HUES64 (cell line): ENCODE measurements at regions not wholly inside any gene's neighbourhood (a gene's known extent, or its start where the extent isn't known, plus 50 kb on each side); places are given as distances from the start of the nearest gene placed in this dataset.

Experiments
- H3K27ac ChIP-seq: 2 replicates; pipeline ENCODE4 v1.7.0; 2013; ENCODE audit warnings: low read depth, low read length, inconsistent platforms
- H3K27me3 ChIP-seq: 2 replicates; pipeline ENCODE4 v1.6.1; 2013; ENCODE audit warnings: mild to moderate bottlenecking, low read length; ENCODE audit not compliant: insufficient read depth
- H3K36me3 ChIP-seq: 2 replicates; pipeline ENCODE4 v1.6.1; 2013; ENCODE audit warnings: mild to moderate bottlenecking, low read length; ENCODE audit not compliant: insufficient read depth
- H3K4me1 ChIP-seq: 2 replicates; pipeline ENCODE4 v1.6.1; 2013; ENCODE audit warnings: mild to moderate bottlenecking, low read length, moderate library complexity; ENCODE audit not compliant: insufficient read depth
- H3K4me3 ChIP-seq: 2 replicates; pipeline ENCODE4 v1.5.1; 2013; ENCODE audit warnings: mild to moderate bottlenecking, low read length, moderate library complexity
- H3K9ac ChIP-seq: 2 replicates; pipeline ENCODE4 v1.6.1; 2013; ENCODE audit warnings: mild to moderate bottlenecking, low read depth, low read length
- H3K9me3 ChIP-seq: 2 replicates; pipeline ENCODE4 v1.6.1; 2013; ENCODE audit warnings: low read depth, low read length; ENCODE audit not compliant: insufficient read depth
- WGBS: fragments of 150-250, 120-280 bp; methylation state at CpG from one replicate; pipeline ENCODE4 v1.1.7; 2013; ENCODE audit warnings: missing lambda C conversion rate; 5-methylcytosine and 5-hydroxymethylcytosine counted together

DNA sequence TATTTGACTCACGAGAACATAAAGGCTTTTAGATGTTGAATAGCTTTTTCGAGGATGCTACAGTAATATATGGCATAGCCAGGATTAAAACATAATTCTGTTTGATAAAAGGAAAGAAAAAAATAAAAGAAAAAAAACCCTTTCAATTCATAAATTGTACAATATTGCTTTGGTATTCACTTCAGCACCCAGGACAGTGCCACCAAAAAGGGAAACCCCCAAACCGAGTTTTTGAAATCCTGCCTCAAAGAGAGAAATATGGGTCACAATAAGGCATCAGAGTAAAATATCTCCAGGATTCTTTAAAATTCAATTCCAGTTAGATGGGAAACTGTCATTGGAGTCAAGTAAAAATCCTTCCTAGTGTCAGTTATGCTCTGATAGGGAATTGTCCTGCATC lies 551.2 kb upstream of the SEL1L start:
- peaks cover 36% of the 10 kb centered on the region for H3K4me1 ChIP-seq
- no peak overlapping the region for H3K9ac ChIP-seq
- H3K4me3 ChIP-seq = no peak overlapping the region
- no peaks in the 10 kb centered on the region for H3K9me3 ChIP-seq
- no peak overlapping the region for H3K27ac ChIP-seq
- WGBS = 92% methylated on average over 3 of the region's 3 CpGs
- no peaks in the 10 kb centered on the region for H3K36me3 ChIP-seq
- H3K27me3 ChIP-seq = no peaks in the 10 kb centered on the region

DNA sequence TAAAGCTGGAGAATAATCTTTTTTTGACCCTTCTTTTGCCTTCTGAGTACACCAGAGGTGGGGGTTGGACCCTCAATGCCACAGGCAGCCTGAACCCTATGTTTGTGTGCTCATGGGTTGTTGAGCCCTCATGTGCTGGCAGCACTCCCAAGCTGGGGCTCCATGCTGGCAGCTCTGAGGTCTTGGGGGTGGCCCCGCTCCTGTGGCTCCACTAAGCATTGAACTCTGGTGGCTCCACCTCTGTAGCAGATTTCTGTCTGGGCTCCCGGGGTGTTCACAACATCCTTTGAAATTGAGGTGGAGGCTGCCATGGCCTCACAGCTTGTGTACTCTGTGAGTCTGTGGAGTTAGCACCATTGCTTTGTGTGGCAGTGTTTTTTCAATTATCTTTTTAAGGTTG lies 557.4 kb upstream of the SEL1L start:
- no peak overlapping the region for H3K27ac ChIP-seq
- WGBS = 94% methylated on average over 2 of the region's 2 CpGs
- H3K9me3 ChIP-seq = no peaks in the 10 kb centered on the region
- peaks cover 6% of the 10 kb centered on the region for H3K4me1 ChIP-seq
- no peak overlapping the region for H3K4me3 ChIP-seq
- no peak overlapping the region for H3K9ac ChIP-seq
- H3K27me3 ChIP-seq = no peaks in the 10 kb centered on the region
- H3K36me3 ChIP-seq = no peaks in the 10 kb centered on the region

DNA sequence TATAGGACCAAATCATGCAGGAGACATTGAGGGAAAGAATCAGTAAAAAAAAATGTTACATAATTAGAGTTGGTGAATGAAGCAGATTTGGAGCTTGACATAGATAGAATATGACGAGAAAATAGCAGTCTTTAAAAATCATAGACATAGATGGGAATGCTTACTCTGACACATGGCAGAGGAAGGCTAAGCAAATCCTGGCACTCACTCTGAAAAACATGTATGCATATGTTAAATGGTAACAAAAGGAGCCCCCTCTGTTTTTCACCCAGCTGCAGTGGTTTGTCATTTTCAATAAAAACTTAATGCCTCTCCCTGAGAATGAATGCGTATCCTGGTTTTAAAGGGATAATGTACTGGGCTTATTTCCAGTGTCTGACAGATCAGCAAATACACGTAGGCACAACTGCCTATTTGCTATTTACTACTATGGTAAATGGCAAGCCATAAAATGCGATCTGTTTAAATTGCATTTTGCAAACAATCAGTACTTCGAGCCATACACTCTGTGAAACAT lies 561.2 kb upstream of the SEL1L start:
- Histone ChIP-seq H3K9me3 (no peaks in the 10 kb centered on the region), H3K4me1 (peaks cover 6% of the 10 kb centered on the region), H3K9ac (no peak overlapping the region), H3K4me3 (no peak overlapping the region), H3K36me3 (no peaks in the 10 kb centered on the region), H3K27ac (no peak overlapping the region), H3K27me3 (no peaks in the 10 kb centered on the region)
- 98% methylated on average over 5 of the region's 5 CpGs for WGBS

- H3K9me3 ChIP-seq = no peaks in the 10 kb centered on the region
- no peaks in the 10 kb centered on the region for H3K36me3 ChIP-seq
- no peak overlapping the region for H3K27ac ChIP-seq
- H3K9ac ChIP-seq = no peak overlapping the region
- 100% methylated on average over 1 of the region's 1 CpG for WGBS
- H3K27me3 ChIP-seq = no peaks in the 10 kb centered on the region
- no peak overlapping the region for H3K4me3 ChIP-seq
- no peaks in the 10 kb centered on the region for H3K4me1 ChIP-seq
These were observed 570.4 kb upstream of the SEL1L start for GRCh38 chr14:82104013-82104412.

DNA sequence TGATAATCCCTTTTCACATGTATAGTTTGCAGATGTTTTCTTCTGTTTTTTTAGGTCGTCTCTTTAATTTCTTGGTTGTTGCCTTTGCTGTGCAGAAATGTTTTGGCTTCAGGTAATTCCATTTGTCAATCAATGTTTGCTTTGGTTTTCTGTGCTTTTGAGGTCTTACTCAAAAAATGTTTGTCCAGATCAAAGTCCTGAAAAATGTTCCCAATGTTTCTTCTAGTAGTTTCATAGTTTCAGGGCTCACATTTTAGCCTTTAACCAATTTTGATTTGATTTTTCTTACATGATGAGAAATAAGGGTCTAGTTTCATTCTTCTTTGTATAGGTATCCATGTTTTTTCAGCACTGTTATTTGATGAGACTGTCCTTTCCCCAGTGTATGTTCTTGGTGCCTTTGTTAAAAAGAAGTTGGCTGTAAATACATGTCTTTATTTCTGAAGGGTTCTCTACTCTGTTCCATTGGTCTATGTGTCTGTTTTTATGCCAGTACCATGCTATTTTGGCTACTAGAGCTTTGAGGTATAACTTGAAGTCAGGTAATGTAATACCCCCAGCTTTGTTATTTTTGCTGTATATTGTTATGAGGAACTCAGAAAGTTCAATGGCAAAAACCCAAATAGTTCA lies 578.7 kb upstream of the SEL1L start:
- peaks cover 4% of the 10 kb centered on the region; the same call in 1 of the 2 replicates for H3K9me3 ChIP-seq
- 92% methylated on average over 1 of the region's 1 CpG for WGBS
- H3K4me1 ChIP-seq = no peaks in the 10 kb centered on the region
- no peak overlapping the region for H3K9ac ChIP-seq
- no peaks in the 10 kb centered on the region for H3K27me3 ChIP-seq
- no peak overlapping the region for H3K4me3 ChIP-seq
- no peaks in the 10 kb centered on the region for H3K36me3 ChIP-seq
- no peak overlapping the region for H3K27ac ChIP-seq

DNA sequence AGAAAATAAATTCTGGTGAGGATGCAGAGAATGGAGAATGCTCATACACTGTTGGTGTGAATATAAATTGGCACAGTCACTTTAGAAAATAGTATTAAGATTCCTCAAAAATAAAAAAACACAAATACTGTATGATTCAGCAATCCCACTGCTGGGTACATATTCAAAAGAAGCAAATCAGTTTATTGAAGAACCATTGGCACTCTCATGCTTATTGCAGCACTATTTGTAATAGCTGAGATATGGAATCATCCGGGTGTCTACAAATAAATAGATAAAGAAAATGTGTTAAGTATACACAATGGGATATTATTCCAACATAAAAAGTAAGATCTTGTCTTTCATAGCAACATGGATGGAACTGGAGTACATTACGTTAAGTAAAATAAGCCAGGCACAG lies 579.4 kb upstream of the SEL1L start:
- H3K4me3 ChIP-seq = no peak overlapping the region
- no peak overlapping the region for H3K9ac ChIP-seq
- no peaks in the 10 kb centered on the region for H3K36me3 ChIP-seq
- H3K27ac ChIP-seq = no peak overlapping the region
- WGBS = no CpG with 5 or more reads among the region's 2 CpGs
- H3K9me3 ChIP-seq = peaks cover 11% of the 10 kb centered on the region; the same call in 1 of the 2 replicates
- no peaks in the 10 kb centered on the region for H3K27me3 ChIP-seq
- no peaks in the 10 kb centered on the region for H3K4me1 ChIP-seq

DNA sequence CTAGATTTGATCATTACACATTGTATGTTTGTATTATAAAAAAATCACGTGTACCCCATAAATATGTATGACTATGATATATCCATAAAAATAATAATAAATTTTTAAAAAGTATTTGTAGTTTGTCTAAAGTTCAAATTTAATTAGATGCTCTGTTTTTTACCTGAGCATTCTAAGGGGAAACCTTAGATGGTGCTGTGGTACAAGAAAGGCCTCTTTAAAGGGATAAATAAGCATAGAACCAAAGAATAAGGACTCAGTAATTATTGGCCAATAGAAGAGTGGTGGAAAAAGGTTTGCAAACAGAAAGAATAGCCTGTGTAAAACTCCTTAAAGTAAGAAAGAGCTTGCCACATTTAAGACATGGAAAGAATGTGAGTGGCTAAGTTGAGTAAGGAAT lies 580.1 kb upstream of the SEL1L start:
- no peaks in the 10 kb centered on the region for H3K4me1 ChIP-seq

GRCh38 chr14:82116721-82117120 lies 583.1 kb upstream of the SEL1L start:
- H3K9ac ChIP-seq = no peak overlapping the region
- no peak overlapping the region for H3K27ac ChIP-seq
- H3K4me1 ChIP-seq = no peaks in the 10 kb centered on the region
- H3K36me3 ChIP-seq = no peaks in the 10 kb centered on the region
- peaks cover 14% of the 10 kb centered on the region; the same call in 1 of the 2 replicates for H3K9me3 ChIP-seq
- no peak overlapping the region for H3K4me3 ChIP-seq
- no peaks in the 10 kb centered on the region for H3K27me3 ChIP-seq

More for the DNA sequence above, 580.1 kb upstream of the SEL1L start:
- Histone ChIP-seq H3K27ac (no peak overlapping the region), H3K9ac (no peak overlapping the region), H3K36me3 (no peaks in the 10 kb centered on the region), H3K27me3 (no peaks in the 10 kb centered on the region), H3K9me3 (peaks cover 14% of the 10 kb centered on the region; the same call in 1 of the 2 replicates), H3K4me3 (no peak overlapping the region)
- no CpG with 5 or more reads among the region's 1 CpG for WGBS

DNA sequence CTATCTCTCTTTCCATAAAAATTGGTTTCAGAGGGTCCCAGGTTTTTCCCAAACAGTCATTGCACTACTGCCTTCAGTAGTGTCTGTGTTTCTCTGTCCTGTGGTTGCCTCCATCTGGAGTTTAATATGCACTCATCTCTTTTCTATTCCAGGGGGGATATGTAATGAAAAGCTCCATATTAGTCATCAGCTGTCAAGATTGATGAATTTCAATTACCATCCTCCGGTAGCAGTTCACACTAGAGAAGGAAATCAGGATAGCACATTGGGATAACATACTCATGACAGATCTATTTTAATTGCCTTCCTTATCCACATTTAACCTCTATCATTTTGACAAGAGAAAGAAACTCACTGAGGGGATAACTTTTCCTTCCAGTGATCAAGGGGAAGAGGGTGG lies 589.0 kb upstream of the SEL1L start:
- WGBS = 43% methylated on average over 1 of the region's 1 CpG
- Histone ChIP-seq H3K36me3 (no peaks in the 10 kb centered on the region), H3K4me1 (no peaks in the 10 kb centered on the region), H3K4me3 (no peak overlapping the region), H3K27ac (no peak overlapping the region), H3K27me3 (no peaks in the 10 kb centered on the region), H3K9me3 (peaks cover 6% of the 10 kb centered on the region; the same call in 1 of the 2 replicates), H3K9ac (no peak overlapping the region)

- Histone ChIP-seq H3K27ac (no peak overlapping the region), H3K9me3 (no peaks in the 10 kb centered on the region), H3K27me3 (no peaks in the 10 kb centered on the region), H3K4me1 (no peaks in the 10 kb centered on the region), H3K36me3 (no peaks in the 10 kb centered on the region), H3K9ac (no peak overlapping the region), H3K4me3 (no peak overlapping the region)
- WGBS = 66% methylated on average over 1 of the region's 2 CpGs
These were observed 590.9 kb upstream of the SEL1L start for GRCh38 chr14:82124511-82124910.

GRCh38 chr14:82126006-82126405 lies 592.4 kb upstream of the SEL1L start:
- WGBS = 89% methylated on average over 2 of the region's 2 CpGs
- Histone ChIP-seq H3K27ac (no peak overlapping the region), H3K27me3 (no peaks in the 10 kb centered on the region), H3K4me3 (no peak overlapping the region), H3K36me3 (no peaks in the 10 kb centered on the region), H3K9ac (no peak overlapping the region), H3K9me3 (no peaks in the 10 kb centered on the region), H3K4me1 (no peaks in the 10 kb centered on the region)

DNA sequence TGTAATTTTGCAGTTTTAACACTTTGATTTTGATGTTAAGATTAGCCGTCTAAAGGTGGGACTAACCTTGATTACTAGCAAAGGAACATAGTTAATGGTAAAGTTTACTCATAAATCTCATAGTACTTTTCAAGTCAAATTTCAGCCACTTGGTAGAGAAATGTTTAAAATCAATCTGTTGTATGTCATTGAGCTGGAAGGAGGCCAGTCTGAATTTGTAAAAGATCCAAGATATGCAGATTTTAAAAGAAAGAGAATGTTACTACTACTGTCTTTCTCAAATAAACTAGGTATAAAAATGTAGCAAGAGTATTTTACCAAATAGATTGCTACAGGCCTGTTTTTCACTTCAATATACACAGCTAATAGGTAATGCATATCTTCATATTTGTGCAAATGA lies 600.8 kb upstream of the SEL1L start:
- no peak overlapping the region for H3K9ac ChIP-seq
- WGBS = no CpG with 5 or more reads among the region's 1 CpG
- no peak overlapping the region for H3K27ac ChIP-seq
- H3K4me1 ChIP-seq = no peaks in the 10 kb centered on the region
- no peaks in the 10 kb centered on the region for H3K36me3 ChIP-seq
- no peaks in the 10 kb centered on the region for H3K27me3 ChIP-seq
- no peak overlapping the region for H3K4me3 ChIP-seq
- 0 out of 2 replicates have a peak, but pooled peaks cover 3% of the 10 kb centered on the region for H3K9me3 ChIP-seq
